DMS 273 treated with DMSO at 0.1 percent for 48 hours (cell line): ENCODE measurements at regions not wholly inside any gene's neighbourhood (a gene's known extent, or its start where the extent isn't known, plus 50 kb on each side); places are given as distances from the start of the nearest gene placed in this dataset.

Experiments
- DNase-seq: peaks from one replicate; lab custom pipeline; 2025; lab: John Stamatoyannopoulos, UW

GRCh38 chr15:70158309-70159000 lies 60.7 kb upstream of the TLE3 start:
- no peak for DNase-seq

DNA sequence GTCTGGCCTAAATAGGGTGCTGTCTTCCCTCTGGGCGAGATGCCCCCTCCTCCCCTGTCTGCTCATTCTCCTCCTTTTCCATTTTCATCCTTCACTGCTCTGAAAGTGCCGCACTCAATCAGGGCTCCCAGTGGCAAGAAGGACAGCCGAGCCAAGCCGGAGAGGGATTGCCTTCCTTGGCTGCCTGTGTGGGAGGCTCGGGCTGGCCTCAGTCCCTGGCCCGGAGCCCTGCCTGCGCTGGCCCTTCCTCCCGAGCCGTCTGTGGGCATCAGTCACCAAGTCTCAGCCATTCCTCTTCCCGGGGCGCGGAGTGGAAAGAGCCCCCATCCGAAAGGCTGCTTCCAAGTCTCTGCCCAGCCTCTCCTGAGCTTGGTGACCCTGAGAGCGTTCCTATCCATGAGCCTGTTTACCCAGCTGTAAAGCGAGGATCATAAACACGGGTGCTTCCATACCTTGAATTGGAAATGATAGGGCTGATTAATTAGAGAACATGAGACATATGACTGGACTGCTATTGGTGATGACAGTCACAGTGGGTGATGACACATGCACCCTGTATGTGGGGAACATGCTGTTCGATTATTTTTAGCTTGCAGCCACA lies 59.1 kb upstream of the TLE3 start:
- DNase-seq = no peak

- DNase-seq = no peak
These were observed 57.1 kb upstream of the TLE3 start for GRCh38 chr15:70154718-70155347.

DNA sequence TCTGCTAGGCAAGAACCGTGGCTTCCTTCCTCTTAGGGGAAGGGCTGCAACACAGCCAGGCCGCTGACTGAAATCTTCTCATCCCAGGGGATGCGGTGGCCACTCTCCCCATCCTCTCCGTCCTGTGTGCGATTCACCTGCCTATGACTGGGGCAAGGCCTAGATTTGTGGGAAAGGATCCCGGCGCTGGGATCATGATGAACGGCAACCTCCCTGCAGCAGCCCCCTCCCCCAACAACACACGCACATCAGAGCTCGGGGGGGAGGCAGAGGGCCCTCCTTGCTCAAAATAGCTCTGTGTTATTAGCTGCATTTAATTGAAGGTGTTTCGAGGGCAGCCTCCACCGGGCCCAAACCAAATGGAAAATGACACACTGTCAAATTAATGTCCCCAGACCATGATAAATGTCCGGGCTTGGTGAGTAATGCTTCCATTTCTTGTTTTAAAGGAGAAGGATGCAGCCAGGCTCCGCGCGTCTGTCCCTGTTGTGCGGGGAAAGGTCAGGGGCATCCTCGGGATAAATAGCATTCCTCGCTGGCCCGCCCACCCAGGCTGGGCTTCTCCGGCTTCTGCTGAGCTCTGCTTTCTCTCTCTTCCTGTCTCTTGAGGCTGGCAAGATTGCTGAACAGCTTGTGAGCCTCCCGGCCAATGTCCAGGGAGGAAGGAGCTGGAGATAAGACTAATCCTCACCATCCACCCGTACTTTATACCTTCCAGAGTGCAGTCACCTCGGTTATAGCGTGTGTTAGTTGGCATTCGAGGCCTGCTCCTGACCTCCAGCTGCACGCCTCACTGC lies 56.4 kb upstream of the TLE3 start:
- DNase-seq = no peak

DNA sequence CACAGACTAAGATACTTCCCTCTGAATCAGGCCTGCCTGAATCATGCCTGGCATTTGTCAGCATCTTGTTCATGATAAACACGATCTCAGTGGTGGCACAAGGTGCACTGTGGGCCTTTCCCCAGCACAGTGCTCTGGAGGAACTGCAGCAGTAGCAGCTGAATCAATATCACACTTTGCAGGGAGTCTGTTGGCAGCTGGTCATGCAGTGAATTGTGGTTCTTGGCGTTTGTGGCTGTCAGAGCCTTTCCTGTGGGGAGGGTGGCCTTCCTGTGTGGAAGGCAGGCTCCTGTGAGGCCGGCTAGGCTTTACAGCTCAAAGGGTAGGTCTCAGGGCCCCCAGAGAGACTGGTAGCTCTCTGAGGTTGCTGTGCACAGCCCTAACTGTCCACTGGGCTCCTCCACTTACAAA lies 54.4 kb upstream of the TLE3 start:
- DNase-seq = no peak

GRCh38 chr15:70151462-70151861 lies 53.7 kb upstream of the TLE3 start:
- DNase-seq = no peak

- no peak for DNase-seq
These were observed 53.3 kb upstream of the TLE3 start for GRCh38 chr15:70151003-70151402.

- DNase-seq = no peak
These were observed 52.7 kb upstream of the TLE3 start for GRCh38 chr15:70150405-70150747.

DNA sequence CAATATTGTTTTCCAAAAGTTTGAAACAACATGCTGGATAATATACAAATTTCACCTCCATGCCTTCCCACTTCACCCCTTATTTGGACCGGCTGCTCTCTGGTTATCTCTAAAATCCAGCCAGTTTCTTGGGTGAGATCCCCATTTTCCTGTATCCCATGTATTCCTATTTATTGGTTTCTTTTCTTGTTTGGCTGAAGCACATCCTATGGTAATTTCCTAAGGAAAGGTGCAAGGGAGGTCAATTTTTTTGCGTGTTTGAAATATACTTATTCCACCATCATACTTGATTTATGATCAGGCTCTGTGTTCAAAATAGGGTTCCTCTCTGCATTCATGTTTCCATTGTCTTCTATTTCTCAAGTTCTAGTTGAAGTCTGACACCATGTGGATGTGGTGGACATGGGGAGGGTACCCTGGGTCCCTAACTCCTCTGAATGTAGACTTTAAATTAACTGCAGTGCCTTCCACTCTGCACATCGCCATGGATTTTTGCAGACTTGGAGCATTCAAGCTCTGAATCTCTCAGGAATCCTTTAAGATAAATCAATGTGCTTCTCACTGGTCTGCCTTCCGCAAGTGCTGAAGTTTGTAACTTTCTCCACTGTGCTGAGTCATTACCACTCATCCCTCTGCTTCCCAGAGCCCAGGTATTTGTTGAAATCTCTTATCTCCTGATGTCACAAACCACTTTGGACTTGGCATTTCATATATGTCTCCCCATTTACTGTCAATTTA lies 52.1 kb upstream of the TLE3 start:
- DNase-seq = no peak

- DNase-seq = no peak
These were observed 50.1 kb upstream of the TLE3 start for GRCh38 chr15:70147778-70148177.
